Central memory CD8-positive, alpha-beta T cell (primary cell): ENCODE measurements at regions not wholly inside any gene's neighbourhood (a gene's known extent, or its start where the extent isn't known, plus 50 kb on each side); places are given as distances from the start of the nearest gene placed in this dataset.
"Not testable (repeated sequence)": the region's sequence is repeated elsewhere in the genome, so short reads cannot be mapped to it uniquely, and the experiment has no call there.

Experiments used
- ATAC-seq: fragments of 150-1000 bp; cut with Tn5 transposase; replicated peaks from 2 replicates; pipeline ENCODE4 v1.10.0; 2022; ENCODE audit warnings: mild to moderate bottlenecking, moderate FRiP score, moderate number of reproducible peaks; ENCODE audit not compliant: poor library complexity, severe bottlenecking; ENCODE audit errors: extremely low read depth
- DNase-seq, 2 donors: peaks; one replicate each; pipeline ENCODE4 v3.0.0; 2021; ENCODE audit warnings: low spot score in 2 of 2
- H3K27ac Mint-ChIP-seq: one replicate; pipeline ENCODE4 v1.8.0; 2022; ENCODE audit warnings: low read depth, mild to moderate bottlenecking, moderate library complexity, mixed read lengths
- H3K27me3 Mint-ChIP-seq: one replicate; pipeline ENCODE4 v1.8.0; 2022; ENCODE audit warnings: mixed read lengths
- H3K36me3 Mint-ChIP-seq: one replicate; pipeline ENCODE4 v1.8.0; 2022; ENCODE audit warnings: mild to moderate bottlenecking, moderate library complexity, mixed read lengths; ENCODE audit not compliant: insufficient read depth
- H3K4me1 Mint-ChIP-seq: one replicate; pipeline ENCODE4 v1.8.0; 2022; ENCODE audit warnings: mixed read lengths
- H3K4me3 Mint-ChIP-seq: one replicate; pipeline ENCODE4 v1.8.0; 2022; ENCODE audit warnings: mild to moderate bottlenecking, moderate library complexity, mixed read lengths
- H3K9me3 Mint-ChIP-seq: one replicate; pipeline ENCODE4 v1.8.0; 2022; ENCODE audit warnings: mixed read lengths

DNA sequence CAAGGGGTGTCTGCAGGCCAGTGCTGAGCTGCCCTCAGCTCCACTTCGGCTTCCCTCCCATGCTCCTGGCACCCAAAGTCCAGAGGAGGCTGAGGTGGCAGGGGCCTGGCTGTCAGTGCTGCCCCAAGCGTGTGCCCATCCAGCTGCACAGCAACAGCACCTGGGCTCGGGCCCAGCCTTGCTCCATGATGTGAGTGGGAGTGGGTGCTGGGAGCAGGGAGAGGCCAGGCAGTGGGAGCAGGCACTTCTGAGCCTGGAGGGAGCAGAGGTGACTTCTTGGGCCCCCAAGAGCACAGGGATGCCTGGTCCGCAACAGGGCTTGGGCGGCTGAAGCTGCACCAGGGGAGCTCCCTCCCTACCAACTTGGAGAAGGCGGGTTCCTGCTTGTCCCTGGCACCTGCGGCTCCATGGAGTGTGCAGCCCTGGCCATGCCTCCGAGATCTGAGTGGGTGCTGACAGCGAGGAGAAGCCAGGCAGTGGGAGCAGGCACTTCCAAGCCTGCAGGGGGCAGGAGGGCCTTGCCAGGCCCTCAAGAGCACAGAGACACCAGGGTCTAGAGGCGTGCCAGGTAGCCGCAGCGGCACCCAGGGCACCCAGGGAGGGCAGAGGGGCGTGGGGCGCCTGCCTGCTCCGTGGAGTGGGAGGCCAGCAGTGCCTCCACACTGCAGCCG lies 366.7 kb upstream of the SGO1 start:
- H3K27me3 Mint-ChIP-seq, result no peaks in the 10 kb centered on the region
- ATAC-seq (no peak), DNase-seq (no peak)
- H3K36me3 Mint-ChIP-seq, result no peaks in the 10 kb centered on the region
- H3K9me3 Mint-ChIP-seq, result peaks cover 11% of the 10 kb centered on the region
- no peaks in the 10 kb centered on the region for H3K4me1 Mint-ChIP-seq
- no peak overlapping the region for H3K27ac Mint-ChIP-seq
- H3K4me3 Mint-ChIP-seq, result no peak overlapping the region

DNA sequence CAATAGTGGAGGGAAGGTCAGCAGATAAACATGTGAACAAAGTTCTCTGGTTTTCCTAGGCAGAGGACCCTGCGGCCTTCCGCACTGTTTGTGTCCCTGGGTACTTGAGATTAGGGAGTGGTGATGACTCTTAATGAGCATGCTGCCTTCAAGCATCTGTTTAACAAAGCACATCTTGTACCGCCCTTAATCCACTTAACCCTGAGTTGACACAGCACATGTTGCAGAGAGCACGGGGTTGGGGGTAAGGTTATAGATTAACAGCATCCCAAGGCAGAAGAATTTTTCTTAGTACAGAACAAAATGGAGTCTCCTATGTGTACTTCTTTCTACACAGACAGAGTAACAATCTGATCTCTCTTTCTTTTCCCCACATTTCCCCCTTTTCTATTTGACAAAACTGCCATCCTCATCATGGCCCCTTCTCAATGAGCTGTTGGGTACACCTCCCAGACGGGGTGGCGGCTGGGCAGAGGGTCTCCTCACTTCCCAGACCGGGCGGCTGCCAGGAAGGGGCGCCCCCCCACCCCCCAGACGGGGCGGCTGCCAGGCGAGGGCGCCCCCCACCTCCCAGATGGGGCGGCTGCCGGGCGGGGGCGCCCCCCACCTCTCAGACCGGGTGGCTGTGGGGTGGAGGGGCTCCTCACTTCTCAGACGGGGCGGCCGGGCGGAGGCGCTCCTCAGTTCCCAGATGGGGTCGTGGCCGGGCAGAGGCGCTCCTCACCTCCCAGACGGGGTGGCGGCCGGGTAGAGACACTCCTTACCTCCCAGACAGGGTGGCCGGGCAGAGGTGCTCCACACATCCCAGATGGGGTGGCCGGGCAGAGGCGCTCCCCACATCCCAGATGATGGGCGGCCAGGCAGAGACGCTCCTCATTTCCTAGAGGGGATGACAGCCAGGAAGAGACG lies 361.6 kb upstream of the SGO1 start:
- H3K27ac Mint-ChIP-seq, H3K4me3 Mint-ChIP-seq, H3K27me3 Mint-ChIP-seq, DNase-seq, H3K4me1 Mint-ChIP-seq, ATAC-seq, H3K36me3 Mint-ChIP-seq: not testable (repeated sequence)
- H3K9me3 Mint-ChIP-seq, result peaks cover 14% of the 10 kb centered on the region

DNA sequence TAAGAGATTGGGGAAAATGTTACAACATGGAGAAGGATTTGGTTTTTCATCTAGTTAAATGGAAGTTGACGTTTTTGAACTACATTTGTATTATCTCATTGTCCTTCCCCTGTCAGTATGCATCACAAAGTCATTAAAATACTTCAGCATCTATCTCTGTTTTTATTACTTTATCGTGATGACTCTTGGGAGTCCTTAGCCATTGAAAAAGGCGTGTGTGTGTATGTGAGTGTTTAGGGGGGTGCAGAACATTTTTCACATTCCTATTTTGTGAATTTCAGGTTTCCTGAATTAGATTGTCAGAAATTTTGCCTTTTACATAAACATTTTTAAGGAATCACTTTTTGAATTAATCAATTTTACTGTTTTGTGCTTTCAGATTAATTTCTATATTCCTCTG lies 360.6 kb upstream of the SGO1 start:
- no peaks in the 10 kb centered on the region for H3K27me3 Mint-ChIP-seq

DNA sequence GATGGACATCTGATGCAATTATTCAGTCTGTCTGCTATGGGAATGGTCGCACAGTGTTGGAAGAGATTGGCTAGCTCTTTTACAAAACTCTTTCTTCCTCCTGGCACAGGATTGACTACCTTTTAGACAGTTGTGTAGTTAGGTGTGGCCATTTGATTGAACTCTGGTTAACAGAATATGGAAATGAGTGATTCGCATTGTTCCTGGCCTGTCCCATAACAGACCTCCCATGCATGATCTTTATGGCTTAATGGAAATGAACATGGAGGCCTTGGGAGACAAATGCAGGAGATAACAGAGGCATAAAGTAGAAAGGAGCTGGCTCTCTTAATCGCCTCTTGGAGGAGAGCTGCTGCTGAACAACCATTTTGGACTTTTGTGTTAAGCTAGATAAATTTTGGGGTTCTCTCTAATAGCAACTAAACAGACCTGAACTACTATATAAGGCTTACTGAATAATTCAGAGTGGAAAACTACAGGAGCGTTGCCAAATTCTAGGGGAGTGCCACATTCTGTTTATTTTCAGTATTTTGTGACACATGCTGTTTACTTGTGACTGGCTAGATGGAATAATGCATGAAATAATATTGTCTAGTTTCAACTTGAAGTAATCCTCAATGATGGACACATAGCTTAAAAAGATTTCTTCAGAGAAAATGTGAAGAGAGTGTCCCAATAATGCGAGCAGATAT lies 357.7 kb upstream of the SGO1 start:
- Mint-ChIP-seq H3K4me1 (no peaks in the 10 kb centered on the region), H3K27ac (no peak overlapping the region), H3K36me3 (no peaks in the 10 kb centered on the region), H3K27me3 (no peaks in the 10 kb centered on the region), H3K4me3 (no peak overlapping the region), H3K9me3 (peaks cover 15% of the 10 kb centered on the region)
- DNase-seq (no peak), ATAC-seq (no peak)

More for the DNA sequence above, 360.6 kb upstream of the SGO1 start:
- no peak for DNase-seq
- no peak overlapping the region for H3K27ac Mint-ChIP-seq
- peaks cover 9% of the 10 kb centered on the region for H3K9me3 Mint-ChIP-seq
- no peaks in the 10 kb centered on the region for H3K4me1 Mint-ChIP-seq
- no peaks in the 10 kb centered on the region for H3K36me3 Mint-ChIP-seq
- no peak for ATAC-seq
- H3K4me3 Mint-ChIP-seq, result no peak overlapping the region

DNA sequence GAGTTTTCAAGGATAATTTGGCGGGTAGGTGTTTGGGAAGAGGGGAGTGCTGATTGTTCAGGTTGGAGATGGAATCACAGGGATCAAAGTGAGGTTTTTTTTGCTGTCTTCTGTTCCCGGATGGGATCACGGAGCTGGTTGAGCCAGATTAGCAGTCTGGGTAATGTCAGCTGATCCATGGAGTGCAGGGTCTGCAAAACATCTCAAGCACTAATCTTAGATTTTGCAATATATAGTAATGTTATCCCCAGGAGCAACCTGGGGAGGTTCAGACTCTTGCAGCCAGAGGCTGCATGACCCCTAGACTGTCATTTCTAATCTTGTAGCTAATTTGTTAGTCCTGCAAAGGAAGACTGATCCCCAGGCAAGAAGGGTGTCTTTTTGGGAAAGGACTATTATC lies 354.1 kb upstream of the SGO1 start:
- no peaks in the 10 kb centered on the region for H3K27me3 Mint-ChIP-seq
- H3K36me3 Mint-ChIP-seq, result no peaks in the 10 kb centered on the region
- peaks cover 11% of the 10 kb centered on the region for H3K9me3 Mint-ChIP-seq
- H3K4me1 Mint-ChIP-seq, result no peaks in the 10 kb centered on the region
- no peak overlapping the region for H3K27ac Mint-ChIP-seq
- DNase-seq, result no peak
- no peak overlapping the region for H3K4me3 Mint-ChIP-seq
- no peak for ATAC-seq

DNA sequence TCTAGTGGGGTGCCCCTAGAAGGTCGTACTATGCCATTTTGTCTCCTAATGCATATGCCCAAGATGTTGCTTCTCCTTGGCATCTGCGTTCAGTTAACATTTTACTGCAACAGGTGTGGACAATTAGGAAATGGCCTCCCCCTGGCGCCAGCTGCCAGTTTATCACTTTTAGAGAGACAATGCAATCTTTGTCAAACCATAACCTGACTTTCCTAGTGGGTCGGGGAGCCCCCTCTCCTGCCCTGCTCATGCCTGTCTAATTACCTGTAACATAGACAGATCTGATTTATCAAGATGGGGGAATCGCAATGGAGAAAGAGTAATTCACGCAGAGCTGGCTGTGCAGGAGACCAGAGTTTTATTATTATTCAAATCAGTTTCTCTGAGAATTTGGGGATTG lies 353.7 kb upstream of the SGO1 start:
- ATAC-seq, result no peak
- Mint-ChIP-seq H3K36me3 (no peaks in the 10 kb centered on the region), H3K27ac (no peak overlapping the region), H3K4me1 (no peaks in the 10 kb centered on the region), H3K4me3 (no peak overlapping the region), H3K27me3 (no peaks in the 10 kb centered on the region), H3K9me3 (peaks cover 11% of the 10 kb centered on the region)
- no peak for DNase-seq

DNA sequence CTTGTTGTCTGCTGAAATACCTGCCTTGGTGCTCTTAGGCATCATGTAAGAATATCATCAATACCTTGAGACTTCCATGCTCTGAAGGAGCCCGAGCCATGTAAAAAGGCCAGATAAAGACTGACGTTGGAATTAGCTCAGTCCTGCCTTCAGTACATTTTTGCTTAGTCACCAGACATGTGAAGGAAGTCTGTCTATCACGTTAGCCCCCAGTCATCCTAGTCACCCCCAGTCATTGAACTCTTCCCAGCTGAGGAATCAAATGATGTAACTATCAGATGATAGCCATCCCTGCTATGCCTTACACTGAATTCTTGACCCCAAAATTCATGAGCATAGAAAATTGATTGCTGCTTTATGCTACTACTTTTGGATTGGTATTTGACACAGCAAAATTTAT lies 351.2 kb upstream of the SGO1 start:
- no peaks in the 10 kb centered on the region for H3K27me3 Mint-ChIP-seq
- no peak overlapping the region for H3K4me3 Mint-ChIP-seq
- no peak for DNase-seq
- H3K9me3 Mint-ChIP-seq, result peaks cover 16% of the 10 kb centered on the region
- no peaks in the 10 kb centered on the region for H3K4me1 Mint-ChIP-seq
- no peak for ATAC-seq
- no peaks in the 10 kb centered on the region for H3K36me3 Mint-ChIP-seq
- no peak overlapping the region for H3K27ac Mint-ChIP-seq

DNA sequence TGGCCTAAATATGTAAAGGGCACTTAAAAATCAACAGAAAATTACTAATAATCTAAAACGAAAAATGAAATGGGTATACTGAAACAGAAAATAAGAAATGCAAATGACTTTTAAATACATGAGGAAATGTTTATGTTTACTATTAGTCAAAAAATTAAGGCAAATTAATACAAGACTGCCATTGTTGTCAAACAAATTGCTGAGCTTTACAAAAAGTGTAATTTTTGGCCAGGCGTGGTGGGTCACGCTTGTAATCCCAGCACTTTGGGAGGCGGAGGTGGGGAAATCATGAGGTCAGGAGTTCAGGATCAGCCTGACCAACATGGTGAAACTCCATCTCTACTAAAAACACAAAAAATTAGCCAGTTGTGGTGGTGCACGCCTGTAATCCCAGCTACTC lies 343.9 kb upstream of the SGO1 start:
- Mint-ChIP-seq H3K36me3 (no peaks in the 10 kb centered on the region), H3K27ac (no peak overlapping the region), H3K27me3 (no peaks in the 10 kb centered on the region), H3K4me3 (no peak overlapping the region), H3K4me1 (no peaks in the 10 kb centered on the region), H3K9me3 (peaks cover 14% of the 10 kb centered on the region)
- ATAC-seq, result no peak
- DNase-seq, result no peak

DNA sequence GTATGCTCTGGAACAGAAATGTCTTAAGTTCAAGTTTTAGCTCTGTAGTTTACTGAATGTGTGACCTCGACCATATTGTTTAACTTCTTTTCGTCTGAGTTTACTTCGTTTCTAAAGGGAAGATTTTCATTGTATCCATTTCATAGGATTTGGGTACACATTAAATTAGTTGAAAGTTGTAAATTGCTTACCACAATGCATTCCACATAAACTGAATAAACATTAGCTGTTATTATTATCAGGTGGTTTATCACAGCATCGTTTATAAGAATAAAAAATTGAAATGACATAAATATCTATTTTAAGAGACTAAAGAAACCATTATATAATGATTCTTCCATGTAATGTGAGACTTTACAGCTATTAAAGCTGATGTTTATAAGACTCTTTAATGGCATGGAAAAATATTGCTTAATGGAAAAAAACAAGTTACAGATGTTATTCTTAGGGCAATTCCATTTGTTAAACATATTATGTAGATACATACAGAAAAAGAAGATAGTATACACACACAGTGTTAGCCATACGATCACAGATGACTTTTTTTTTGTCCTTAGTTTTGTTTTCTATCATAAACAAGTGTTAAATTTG lies 342.3 kb upstream of the SGO1 start:
- Mint-ChIP-seq H3K9me3 (peaks cover 8% of the 10 kb centered on the region), H3K36me3 (no peaks in the 10 kb centered on the region), H3K4me1 (no peaks in the 10 kb centered on the region), H3K27me3 (no peaks in the 10 kb centered on the region), H3K27ac (no peak overlapping the region), H3K4me3 (no peak overlapping the region)
- no peak for ATAC-seq
- no peak for DNase-seq

DNA sequence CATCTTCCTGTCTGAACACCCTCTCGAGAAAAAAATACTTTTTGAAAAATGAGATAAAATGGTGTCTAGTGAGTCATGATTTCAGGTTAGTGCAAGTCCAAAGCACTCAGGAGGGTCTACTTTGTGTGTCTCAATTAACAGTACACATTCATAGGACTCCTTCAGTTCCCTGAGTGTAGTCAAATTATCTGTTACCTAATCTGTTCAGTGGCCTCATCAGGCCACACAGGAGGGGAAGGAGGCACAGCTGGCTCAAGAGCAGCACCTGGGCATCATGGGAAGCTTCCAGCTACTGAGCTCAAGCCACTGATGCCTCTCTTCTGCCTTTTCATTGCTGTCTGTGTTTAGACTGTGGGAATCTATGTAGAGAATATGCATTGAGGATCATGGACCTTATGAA lies 341.4 kb upstream of the SGO1 start:
- no peak overlapping the region for H3K4me3 Mint-ChIP-seq
- no peaks in the 10 kb centered on the region for H3K27me3 Mint-ChIP-seq
- H3K4me1 Mint-ChIP-seq, result no peaks in the 10 kb centered on the region
- no peak for DNase-seq
- no peak for ATAC-seq
- H3K9me3 Mint-ChIP-seq, result peaks cover 8% of the 10 kb centered on the region
- no peak overlapping the region for H3K27ac Mint-ChIP-seq
- H3K36me3 Mint-ChIP-seq, result no peaks in the 10 kb centered on the region

DNA sequence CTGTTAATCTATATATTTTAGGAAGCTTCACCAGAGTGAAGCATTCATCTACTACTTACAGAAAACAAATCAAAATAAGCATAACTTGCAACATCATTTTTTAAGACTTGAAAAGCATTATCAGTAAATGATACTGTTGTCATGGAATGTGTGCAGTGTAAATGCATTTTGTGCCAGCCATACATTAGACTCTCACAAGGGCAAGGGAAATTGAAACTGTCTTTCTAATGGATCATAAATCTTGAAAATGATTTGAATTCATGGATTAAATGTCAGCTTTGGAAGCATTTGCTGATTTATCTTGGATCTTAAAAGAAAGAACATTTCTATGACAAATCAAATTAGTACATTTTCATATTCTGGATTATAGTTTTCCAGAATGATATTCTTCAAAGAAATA lies 338.3 kb upstream of the SGO1 start:
- no peaks in the 10 kb centered on the region for H3K27me3 Mint-ChIP-seq
- H3K4me1 Mint-ChIP-seq, result no peaks in the 10 kb centered on the region
- H3K27ac Mint-ChIP-seq, result no peak overlapping the region
- no peaks in the 10 kb centered on the region for H3K36me3 Mint-ChIP-seq
- no peak for DNase-seq
- H3K9me3 Mint-ChIP-seq, result peaks cover 14% of the 10 kb centered on the region
- ATAC-seq, result no peak
- H3K4me3 Mint-ChIP-seq, result no peak overlapping the region

DNA sequence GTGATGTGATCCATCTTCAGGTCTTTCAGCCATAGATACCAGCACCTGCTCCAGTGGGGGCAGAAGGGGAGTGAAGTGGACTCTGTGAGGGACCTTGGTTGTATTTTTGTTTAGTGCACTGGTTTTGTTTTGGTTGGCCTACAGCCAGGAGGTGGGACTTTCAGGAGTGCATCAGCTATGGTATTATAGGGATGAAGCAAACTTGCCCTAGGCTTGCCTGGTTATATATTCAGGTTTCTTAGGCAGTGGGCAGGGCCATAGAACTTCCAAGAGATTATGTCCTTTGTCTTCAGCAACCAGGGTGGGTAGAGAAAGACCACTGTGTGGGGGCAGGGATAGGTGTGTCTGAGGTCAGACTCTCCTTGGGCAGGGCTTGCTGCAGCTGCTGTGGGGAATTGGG lies 337.3 kb upstream of the SGO1 start:
- H3K9me3 Mint-ChIP-seq, result peaks cover 15% of the 10 kb centered on the region
- H3K4me3 Mint-ChIP-seq, result no peak overlapping the region

More for the DNA sequence above, 337.3 kb upstream of the SGO1 start:
- no peaks in the 10 kb centered on the region for H3K4me1 Mint-ChIP-seq
- no peak overlapping the region for H3K27ac Mint-ChIP-seq
- no peaks in the 10 kb centered on the region for H3K36me3 Mint-ChIP-seq
- no peak for ATAC-seq
- DNase-seq, result no peak
- no peaks in the 10 kb centered on the region for H3K27me3 Mint-ChIP-seq
